ENCODE measurements at regions not wholly inside any gene's neighbourhood (a gene's known extent, or its start where the extent isn't known, plus 50 kb on each side); places are given as distances from the start of the nearest gene placed in this dataset.

GRCh38 chr16:87229230-87230188 lies 87.7 kb downstream of the C16orf95 start:
- H3K9me3 ChIP-seq = peaks cover 5 to 9% of the 10 kb centered on the region in 2 donors
- H3K4me1 ChIP-seq = no peaks in the 10 kb centered on the region
- H3K27me3 ChIP-seq = no peaks in the 10 kb centered on the region
- no peak for DNase-seq (ENCODE audit: low spot score in 2 of 2)
- no peak for TF ChIP-seq CTCF (IDR thresholded peaks at IDR 0.05)
- no peak for TF ChIP-seq POLR2A (IDR thresholded peaks at IDR 0.05)
- TF ChIP-seq POLR2AphosphoS5 (IDR thresholded peaks at IDR 0.05) = no peak
- no peak overlapping the region for H3K4me3 ChIP-seq
- intact Hi-C loops (cut with DNase I; ENCODE audit: low total_unique reads) = no loop called here
- H3K36me3 ChIP-seq = no peaks in the 10 kb centered on the region
- no peak overlapping the region for H3K27ac ChIP-seq

- Histone ChIP-seq H3K4me1 (no peaks in the 10 kb centered on the region), H3K4me3 (no peak overlapping the region), H3K36me3 (no peaks in the 10 kb centered on the region), H3K27me3 (no peaks in the 10 kb centered on the region), H3K27ac (no peak overlapping the region), H3K9me3 (peaks cover 5 to 9% of the 10 kb centered on the region in 2 donors)
- intact Hi-C loops (cut with DNase I; ENCODE audit: low total_unique reads) = no loop called here
- DNase-seq (ENCODE audit: low spot score in 2 of 2) = no peak
- TF ChIP-seq CTCF (IDR thresholded peaks at IDR 0.05) = no peak
- no peak for TF ChIP-seq POLR2AphosphoS5 (IDR thresholded peaks at IDR 0.05)
- TF ChIP-seq POLR2A (IDR thresholded peaks at IDR 0.05) = no peak
These were observed 86.6 kb downstream of the C16orf95 start for GRCh38 chr16:87230571-87230970.

- Histone ChIP-seq H3K27me3 (no peaks in the 10 kb centered on the region), H3K36me3 (no peaks in the 10 kb centered on the region), H3K9me3 (peaks cover 5 to 9% of the 10 kb centered on the region in 2 donors), H3K27ac (no peak overlapping the region), H3K4me3 (no peak overlapping the region), H3K4me1 (no peaks in the 10 kb centered on the region)
- TF ChIP-seq CTCF (IDR thresholded peaks at IDR 0.05) (no peak), POLR2A (IDR thresholded peaks at IDR 0.05) (no peak), POLR2AphosphoS5 (IDR thresholded peaks at IDR 0.05) (no peak)
- intact Hi-C loops (cut with DNase I; ENCODE audit: low total_unique reads) = no loop called here
- DNase-seq (ENCODE audit: low spot score in 2 of 2) = no peak
These were observed 85.9 kb downstream of the C16orf95 start for GRCh38 chr16:87231295-87231694.

GRCh38 chr16:87231911-87232310 lies 85.3 kb downstream of the C16orf95 start:
- H3K27me3 ChIP-seq = no peaks in the 10 kb centered on the region
- H3K4me3 ChIP-seq = no peak overlapping the region
- H3K4me1 ChIP-seq = no peaks in the 10 kb centered on the region
- no peak for TF ChIP-seq POLR2A (IDR thresholded peaks at IDR 0.05)
- TF ChIP-seq POLR2AphosphoS5 (IDR thresholded peaks at IDR 0.05) = no peak
- TF ChIP-seq CTCF (IDR thresholded peaks at IDR 0.05) = no peak
- intact Hi-C loops (cut with DNase I; ENCODE audit: low total_unique reads) = no loop called here
- peaks cover 5 to 9% of the 10 kb centered on the region in 2 donors for H3K9me3 ChIP-seq
- no peaks in the 10 kb centered on the region for H3K36me3 ChIP-seq
- DNase-seq (ENCODE audit: low spot score in 2 of 2) = no peak
- no peak overlapping the region for H3K27ac ChIP-seq

- Histone ChIP-seq H3K4me1 (no peaks in the 10 kb centered on the region), H3K27me3 (no peaks in the 10 kb centered on the region), H3K4me3 (no peak overlapping the region), H3K36me3 (no peaks in the 10 kb centered on the region), H3K9me3 (peaks cover 5 to 9% of the 10 kb centered on the region in 2 donors), H3K27ac (no peak overlapping the region)
- intact Hi-C loops (cut with DNase I; ENCODE audit: low total_unique reads) = no loop called here
- DNase-seq (ENCODE audit: low spot score in 2 of 2) = no peak
- no peak for TF ChIP-seq CTCF (IDR thresholded peaks at IDR 0.05)
- no peak for TF ChIP-seq POLR2AphosphoS5 (IDR thresholded peaks at IDR 0.05)
- no peak for TF ChIP-seq POLR2A (IDR thresholded peaks at IDR 0.05)
These were observed 83.3 kb downstream of the C16orf95 start for GRCh38 chr16:87233928-87234327.
